ENCODE measurements at regions not wholly inside any gene's neighbourhood (a gene's known extent, or its start where the extent isn't known, plus 50 kb on each side); places are given as distances from the start of the nearest gene placed in this dataset.

GRCh38 chr17:70819183-70819582 lies 649.9 kb downstream of the KCNJ2 start:
- no peak for DNase-seq

- no peak for DNase-seq
Observed at GRCh38 chr17:70820276-70820675, 650.9 kb downstream of the KCNJ2 start.

- DNase-seq, result no peak
Observed at GRCh38 chr17:70825321-70826125, 656.2 kb downstream of the KCNJ2 start.

- no peak for DNase-seq
Observed at GRCh38 chr17:70829876-70830275, 660.5 kb downstream of the KCNJ2 start.

GRCh38 chr17:70834039-70834438 lies 664.7 kb downstream of the KCNJ2 start:
- DNase-seq, result no peak

- DNase-seq, result no peak
Observed at GRCh38 chr17:70848785-70849184, 679.5 kb downstream of the KCNJ2 start.

GRCh38 chr17:70855401-70856054 lies 686.2 kb downstream of the KCNJ2 start:
- DNase-seq, result no peak

GRCh38 chr17:70857351-70857750 lies 688.0 kb downstream of the KCNJ2 start:
- no peak for DNase-seq

GRCh38 chr17:70859829-70860228 lies 690.5 kb downstream of the KCNJ2 start:
- DNase-seq, result no peak

- no peak for DNase-seq
Observed at GRCh38 chr17:70862295-70862694, 693.0 kb downstream of the KCNJ2 start.

- DNase-seq, result no peak
Observed at GRCh38 chr17:70863436-70864248, 694.3 kb downstream of the KCNJ2 start.

GRCh38 chr17:70865993-70866804 lies 696.9 kb downstream of the KCNJ2 start:
- no peak for DNase-seq

GRCh38 chr17:70868149-70868548 lies 698.8 kb downstream of the KCNJ2 start:
- no peak for DNase-seq

GRCh38 chr17:70869402-70870085 lies 700.2 kb downstream of the KCNJ2 start:
- no peak for DNase-seq

- no peak for DNase-seq
Observed at GRCh38 chr17:70871180-70871818, 702.0 kb downstream of the KCNJ2 start.

GRCh38 chr17:70872103-70872502 lies 702.8 kb downstream of the KCNJ2 start:
- DNase-seq, result no peak

GRCh38 chr17:70875729-70876310 lies 706.5 kb downstream of the KCNJ2 start:
- no peak for DNase-seq

- DNase-seq, result no peak
Observed at GRCh38 chr17:70878879-70879278, 709.5 kb downstream of the KCNJ2 start.

GRCh38 chr17:70879401-70879800 lies 710.1 kb downstream of the KCNJ2 start:
- no peak for DNase-seq

- no peak for DNase-seq
Observed at GRCh38 chr17:70881093-70881492, 711.8 kb downstream of the KCNJ2 start.

- no peak for DNase-seq
Observed at GRCh38 chr17:70882504-70882903, 713.2 kb downstream of the KCNJ2 start.
